ENCODE measurements at regions not wholly inside any gene's neighbourhood (a gene's known extent, or its start where the extent isn't known, plus 50 kb on each side); places are given as distances from the start of the nearest gene placed in this dataset.

DNA sequence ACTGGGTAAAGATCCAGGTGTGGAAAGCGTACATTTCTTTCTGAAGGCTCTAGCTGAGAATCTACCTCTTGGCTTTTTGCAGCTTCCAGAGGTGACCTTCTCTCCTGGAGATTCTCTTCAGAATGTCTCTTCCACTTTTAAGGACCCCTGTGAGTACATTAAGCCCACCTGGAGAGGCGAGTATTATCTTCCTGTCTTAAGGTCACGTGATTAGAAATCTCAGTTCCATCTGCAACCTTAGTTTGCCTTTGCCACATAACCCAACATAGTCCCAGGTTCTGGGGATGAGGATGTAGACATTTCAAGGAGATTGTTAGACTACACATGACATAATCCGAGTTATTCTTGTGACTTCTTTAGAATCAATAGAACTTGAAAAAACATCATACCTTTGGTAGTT is 665.5 kb upstream of the POM121L12 start:
- no peak for TF ChIP-seq POLR2A (IDR thresholded peaks at IDR 0.05)
- TF ChIP-seq, protein P1, sequence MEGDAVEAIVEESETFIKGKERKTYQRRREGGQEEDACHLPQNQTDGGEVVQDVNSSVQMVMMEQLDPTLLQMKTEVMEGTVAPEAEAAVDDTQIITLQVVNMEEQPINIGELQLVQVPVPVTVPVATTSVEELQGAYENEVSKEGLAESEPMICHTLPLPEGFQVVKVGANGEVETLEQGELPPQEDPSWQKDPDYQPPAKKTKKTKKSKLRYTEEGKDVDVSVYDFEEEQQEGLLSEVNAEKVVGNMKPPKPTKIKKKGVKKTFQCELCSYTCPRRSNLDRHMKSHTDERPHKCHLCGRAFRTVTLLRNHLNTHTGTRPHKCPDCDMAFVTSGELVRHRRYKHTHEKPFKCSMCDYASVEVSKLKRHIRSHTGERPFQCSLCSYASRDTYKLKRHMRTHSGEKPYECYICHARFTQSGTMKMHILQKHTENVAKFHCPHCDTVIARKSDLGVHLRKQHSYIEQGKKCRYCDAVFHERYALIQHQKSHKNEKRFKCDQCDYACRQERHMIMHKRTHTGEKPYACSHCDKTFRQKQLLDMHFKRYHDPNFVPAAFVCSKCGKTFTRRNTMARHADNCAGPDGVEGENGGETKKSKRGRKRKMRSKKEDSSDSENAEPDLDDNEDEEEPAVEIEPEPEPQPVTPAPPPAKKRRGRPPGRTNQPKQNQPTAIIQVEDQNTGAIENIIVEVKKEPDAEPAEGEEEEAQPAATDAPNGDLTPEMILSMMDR (IDR thresholded peaks at IDR 0.05): no peak

Measured in testis (tissue), 2 donors.